ENCODE measurements at regions not wholly inside any gene's neighbourhood (a gene's known extent, or its start where the extent isn't known, plus 50 kb on each side); places are given as distances from the start of the nearest gene placed in this dataset.

- DNase-seq: no peak
- H3K36me3 ChIP-seq (ENCODE audit: low read depth): no peaks in the 10 kb centered on the region
- intact Hi-C loops (cut with DNase I, micrococcal nuclease): no loop called here
- TF ChIP-seq, protein P1, sequence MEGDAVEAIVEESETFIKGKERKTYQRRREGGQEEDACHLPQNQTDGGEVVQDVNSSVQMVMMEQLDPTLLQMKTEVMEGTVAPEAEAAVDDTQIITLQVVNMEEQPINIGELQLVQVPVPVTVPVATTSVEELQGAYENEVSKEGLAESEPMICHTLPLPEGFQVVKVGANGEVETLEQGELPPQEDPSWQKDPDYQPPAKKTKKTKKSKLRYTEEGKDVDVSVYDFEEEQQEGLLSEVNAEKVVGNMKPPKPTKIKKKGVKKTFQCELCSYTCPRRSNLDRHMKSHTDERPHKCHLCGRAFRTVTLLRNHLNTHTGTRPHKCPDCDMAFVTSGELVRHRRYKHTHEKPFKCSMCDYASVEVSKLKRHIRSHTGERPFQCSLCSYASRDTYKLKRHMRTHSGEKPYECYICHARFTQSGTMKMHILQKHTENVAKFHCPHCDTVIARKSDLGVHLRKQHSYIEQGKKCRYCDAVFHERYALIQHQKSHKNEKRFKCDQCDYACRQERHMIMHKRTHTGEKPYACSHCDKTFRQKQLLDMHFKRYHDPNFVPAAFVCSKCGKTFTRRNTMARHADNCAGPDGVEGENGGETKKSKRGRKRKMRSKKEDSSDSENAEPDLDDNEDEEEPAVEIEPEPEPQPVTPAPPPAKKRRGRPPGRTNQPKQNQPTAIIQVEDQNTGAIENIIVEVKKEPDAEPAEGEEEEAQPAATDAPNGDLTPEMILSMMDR (IDR thresholded peaks at IDR 0.05): no peak
- no peak overlapping the region for H3K4me3 ChIP-seq
- no peaks in the 10 kb centered on the region for H3K4me1 ChIP-seq (ENCODE audit: low read depth)
- no peaks in the 10 kb centered on the region for H3K9me3 ChIP-seq
- no peak for ATAC-seq
Measured at GRCh38 chr7:106405697-106406141, 120.9 kb upstream of the NAMPT start.

- Histone ChIP-seq H3K4me3 (no peak overlapping the region), H3K4me1 (ENCODE audit: low read depth) (no peaks in the 10 kb centered on the region), H3K9me3 (no peaks in the 10 kb centered on the region), H3K36me3 (ENCODE audit: low read depth) (no peaks in the 10 kb centered on the region)
- DNase-seq: no peak
- TF ChIP-seq, protein P1 (IDR thresholded peaks at IDR 0.05): no peak
- ATAC-seq: no peak
- intact Hi-C loops (cut with DNase I, micrococcal nuclease): no loop called here
Measured at GRCh38 chr7:106402898-106403297, 118.1 kb upstream of the NAMPT start.

DNA sequence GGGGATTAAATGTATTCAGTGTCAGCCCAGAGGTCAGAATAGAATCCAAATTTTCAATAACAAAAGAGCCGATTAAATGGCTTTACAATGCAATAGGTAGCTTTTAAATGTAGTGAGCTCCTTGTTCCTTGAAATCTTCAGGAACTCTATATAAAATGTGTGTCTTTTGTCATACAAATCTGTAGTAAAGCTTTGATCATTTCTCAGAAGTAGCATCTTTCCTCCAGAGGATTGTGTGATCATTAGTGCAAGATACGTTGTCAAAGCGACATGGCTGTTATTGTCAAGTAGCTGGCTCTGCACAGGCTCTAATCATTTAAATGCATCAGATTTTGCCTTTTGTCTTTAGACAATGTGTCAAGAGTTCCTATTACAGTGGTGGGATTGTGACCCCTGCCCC is 116.1 kb upstream of the NAMPT start:
- no peaks in the 10 kb centered on the region for H3K4me1 ChIP-seq (ENCODE audit: low read depth)
- TF ChIP-seq, protein P1 (IDR thresholded peaks at IDR 0.05): no peak
- ATAC-seq (no peak), DNase-seq (no peak)
- H3K4me3 ChIP-seq: no peak overlapping the region
- no peaks in the 10 kb centered on the region for H3K36me3 ChIP-seq (ENCODE audit: low read depth)
- intact Hi-C loops (cut with DNase I, micrococcal nuclease): no loop called here
- H3K9me3 ChIP-seq: no peaks in the 10 kb centered on the region

DNA sequence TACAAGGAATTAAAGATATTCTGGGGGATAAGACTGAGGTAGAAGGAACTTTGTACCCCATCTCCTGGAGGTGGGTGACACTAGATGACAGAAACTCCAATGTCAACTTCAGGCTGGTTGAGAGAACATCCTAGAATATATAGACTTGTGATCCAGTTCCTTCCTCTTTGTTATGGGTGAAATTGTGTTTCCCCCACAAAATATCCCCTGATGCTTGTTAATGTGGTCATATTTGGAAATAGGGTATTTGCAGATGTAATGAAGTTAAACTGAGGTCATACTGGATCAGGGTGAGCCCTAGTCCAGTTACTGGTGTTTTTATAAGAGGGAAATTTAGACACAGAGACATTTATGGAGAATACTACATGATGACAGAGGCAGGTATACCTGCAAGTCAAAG is 114.0 kb upstream of the NAMPT start:
- no peaks in the 10 kb centered on the region for H3K4me1 ChIP-seq (ENCODE audit: low read depth)
- TF ChIP-seq, protein P1 (IDR thresholded peaks at IDR 0.05): no peak
- no peak for ATAC-seq
- no peak overlapping the region for H3K4me3 ChIP-seq
- no peak for DNase-seq
- intact Hi-C loops (cut with DNase I, micrococcal nuclease): no loop called here
- no peaks in the 10 kb centered on the region for H3K36me3 ChIP-seq (ENCODE audit: low read depth)
- no peaks in the 10 kb centered on the region for H3K9me3 ChIP-seq

GRCh38 chr7:106397994-106398393 is 113.2 kb upstream of the NAMPT start:
- DNase-seq (no peak), ATAC-seq (no peak)
- no peaks in the 10 kb centered on the region for H3K9me3 ChIP-seq
- H3K36me3 ChIP-seq (ENCODE audit: low read depth): no peaks in the 10 kb centered on the region
- TF ChIP-seq, protein P1 (IDR thresholded peaks at IDR 0.05): no peak
- H3K4me3 ChIP-seq: no peak overlapping the region
- H3K4me1 ChIP-seq (ENCODE audit: low read depth): no peaks in the 10 kb centered on the region
- intact Hi-C loops (cut with DNase I, micrococcal nuclease): no loop called here

DNA sequence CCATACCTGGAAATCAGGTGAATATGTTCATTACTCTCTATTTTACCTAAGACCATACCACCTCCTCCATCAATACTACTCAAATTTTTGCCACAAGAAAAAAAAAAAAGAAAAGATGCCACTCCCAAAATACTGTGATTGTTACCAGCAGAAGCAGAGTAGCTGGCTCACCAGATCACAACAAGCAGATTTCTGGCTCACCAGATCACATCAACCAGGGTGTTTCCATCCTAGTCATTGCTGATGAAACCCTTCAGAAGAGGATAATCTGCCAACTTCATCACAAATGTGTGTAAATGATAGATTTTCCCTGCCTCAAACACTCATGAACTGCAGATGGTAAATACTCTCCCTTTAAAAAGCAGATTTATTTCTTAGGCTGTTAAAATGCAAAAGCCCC is 109.7 kb upstream of the NAMPT start:
- Histone ChIP-seq H3K4me1 (ENCODE audit: low read depth) (no peaks in the 10 kb centered on the region), H3K9me3 (no peaks in the 10 kb centered on the region), H3K4me3 (no peak overlapping the region), H3K36me3 (ENCODE audit: low read depth) (no peaks in the 10 kb centered on the region)
- no peak for ATAC-seq
- DNase-seq: no peak
- intact Hi-C loops (cut with DNase I, micrococcal nuclease): no loop called here
- TF ChIP-seq, protein P1 (IDR thresholded peaks at IDR 0.05): no peak
